Activated T-cell treated with anti-CD3 and anti-CD28 coated beads, Interleukin-2, amount 50 U/mL, for 48 hours (primary cell): ENCODE measurements at regions not wholly inside any gene's neighbourhood (a gene's known extent, or its start where the extent isn't known, plus 50 kb on each side); places are given as distances from the start of the nearest gene placed in this dataset.
"Not testable (repeated sequence)": the region's sequence is repeated elsewhere in the genome, so short reads cannot be mapped to it uniquely, and the experiment has no call there.

Experiments used
- DNase-seq, 2 experiments: peaks; one replicate each; pipeline ENCODE4 v3.0.0-alpha.2; 2020

DNA sequence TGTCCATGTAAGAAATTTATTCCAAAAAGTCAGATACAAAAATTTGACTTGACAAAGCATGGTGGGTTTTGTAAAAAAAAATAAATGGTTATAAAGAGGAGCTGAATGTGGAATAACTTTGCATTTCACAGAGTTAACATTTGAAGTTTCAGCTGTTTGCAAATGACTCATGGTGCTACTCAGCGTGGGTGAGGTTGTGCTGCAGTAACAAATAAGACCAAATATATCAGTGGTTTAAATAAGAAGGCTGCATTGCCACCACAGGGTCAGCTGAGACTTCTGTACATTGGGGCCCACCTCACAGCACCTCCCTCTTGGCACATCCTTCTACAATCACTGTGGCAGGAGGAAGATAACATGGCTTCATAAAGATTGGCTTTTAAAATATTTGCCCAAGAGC is 272.5 kb upstream of the SULF2 start:
- DNase-seq, result no peak

DNA sequence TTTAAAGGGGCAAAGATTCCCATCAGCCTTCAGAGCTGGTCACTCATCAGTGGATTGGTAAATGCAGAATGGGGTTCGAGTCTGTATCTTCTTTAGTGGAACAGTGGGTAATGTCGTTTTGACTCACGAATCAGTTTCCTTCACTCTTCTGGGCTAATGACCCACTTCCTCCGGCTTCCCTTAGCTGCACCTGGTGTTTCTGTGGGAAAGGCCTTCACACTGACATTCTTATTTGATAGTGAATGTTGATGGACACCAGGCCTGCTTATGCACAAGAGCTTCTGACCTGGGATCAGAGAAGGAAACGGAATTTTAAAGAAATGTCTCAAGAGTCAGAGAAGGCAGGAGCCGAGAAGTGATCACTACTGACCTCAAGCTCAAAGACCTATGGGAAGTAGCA is 272.0 kb upstream of the SULF2 start:
- no peak for DNase-seq

DNA sequence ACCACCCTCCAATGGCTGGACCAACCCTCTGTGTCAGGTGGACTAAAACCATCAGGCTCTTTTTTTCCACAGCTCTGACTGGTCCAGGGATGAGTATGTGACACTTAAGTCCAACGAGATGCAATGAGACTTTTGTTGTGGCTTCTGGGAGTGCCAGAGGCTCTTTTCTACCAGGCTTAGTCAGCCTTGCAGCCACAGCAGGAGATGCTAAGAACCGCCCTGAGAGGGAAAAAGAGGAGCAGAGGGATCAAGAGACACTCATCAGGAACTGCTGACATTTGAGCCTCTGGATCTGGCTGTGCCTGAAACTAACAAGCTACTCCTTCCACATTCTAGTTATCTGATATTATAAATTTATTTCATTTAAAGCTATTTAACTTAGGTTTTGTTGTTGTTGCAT is 270.9 kb upstream of the SULF2 start:
- DNase-seq, result no peak

DNA sequence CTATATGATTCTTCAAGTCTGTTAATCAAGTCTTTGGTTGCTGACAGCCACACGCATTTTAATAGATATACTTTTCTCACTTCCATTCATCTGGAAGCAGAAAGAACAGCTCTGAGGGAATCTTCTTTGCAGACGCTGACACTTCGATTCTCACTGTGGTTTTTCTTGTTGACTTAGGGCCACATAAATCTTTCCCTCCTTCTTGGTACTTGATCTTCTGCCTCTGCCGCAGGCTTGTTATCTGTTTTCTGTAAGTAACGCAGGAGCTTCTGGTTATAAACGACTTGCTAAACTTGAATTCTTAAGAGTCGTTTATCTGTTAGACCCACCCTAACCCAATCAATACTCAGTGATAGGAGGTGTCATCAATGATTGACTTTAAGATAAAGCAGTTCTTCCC is 268.8 kb upstream of the SULF2 start:
- DNase-seq, result no peak

DNA sequence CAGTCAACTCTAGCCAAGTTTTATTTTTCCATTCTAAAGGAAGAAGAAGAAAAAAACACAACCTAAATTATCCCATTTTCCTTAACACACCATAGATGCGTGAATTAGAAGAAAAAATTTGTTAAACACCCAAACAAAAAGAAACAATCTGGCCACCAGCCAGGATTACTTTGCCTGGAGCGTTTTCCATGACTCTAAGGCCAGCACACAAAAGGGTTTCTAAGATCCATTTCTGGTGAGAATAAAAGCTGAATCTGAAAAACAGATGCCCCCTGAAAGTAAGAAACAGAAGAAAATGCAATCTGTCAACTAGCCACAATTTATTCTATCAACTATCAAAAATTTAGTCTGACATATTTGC is 267.2 kb upstream of the SULF2 start:
- DNase-seq, result no peak

DNA sequence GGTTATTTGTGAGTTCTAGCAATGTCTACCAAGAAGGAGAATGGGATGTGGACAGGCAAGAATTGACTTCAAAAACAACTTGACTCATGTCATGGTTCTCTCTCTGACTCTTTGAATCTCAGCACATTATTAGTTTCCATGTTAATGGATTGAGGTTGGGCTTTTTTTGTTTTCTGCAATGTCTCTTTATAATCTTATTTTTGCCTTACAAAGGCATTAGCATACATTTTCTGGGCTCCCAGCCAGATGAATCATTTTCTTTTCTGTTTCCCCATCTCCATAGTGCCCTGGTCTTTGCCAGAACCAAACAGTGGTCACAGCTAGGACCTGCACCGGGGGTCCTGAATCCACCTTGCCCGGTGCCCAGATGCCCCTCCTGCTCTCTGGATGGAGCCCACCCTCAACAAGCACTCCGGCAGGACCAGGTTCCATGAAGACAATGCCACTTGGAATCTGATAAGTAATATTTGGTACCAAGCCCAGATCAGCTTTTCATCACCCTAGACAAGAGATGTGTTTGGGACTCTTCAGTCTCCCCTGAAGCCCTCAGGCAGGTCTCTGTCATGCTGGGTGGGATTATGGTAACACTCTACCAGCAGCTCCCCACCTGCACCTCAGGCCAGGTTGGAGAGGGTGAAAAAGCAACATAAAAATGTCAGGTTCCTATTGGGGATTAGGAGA is 266.7 kb upstream of the SULF2 start:
- no peak for DNase-seq

DNA sequence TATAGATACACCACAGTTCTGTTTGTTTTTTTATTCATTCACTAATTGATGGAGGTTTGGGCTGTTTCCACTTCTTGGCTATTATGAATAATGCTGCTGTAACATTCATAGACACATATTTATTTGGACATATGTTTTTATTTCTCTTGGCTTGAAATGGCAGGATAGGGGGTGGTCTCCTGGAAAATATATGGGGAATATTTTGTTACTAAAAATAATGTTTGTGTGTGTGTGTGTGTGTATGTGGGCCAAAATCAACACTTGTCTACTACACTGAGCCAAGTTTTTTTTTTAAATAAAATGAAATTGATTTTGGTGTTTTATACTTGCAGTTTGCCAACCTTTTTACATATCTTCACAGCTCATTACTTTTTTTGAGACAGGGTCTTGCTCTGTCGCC is 264.4 kb upstream of the SULF2 start:
- no peak for DNase-seq

DNA sequence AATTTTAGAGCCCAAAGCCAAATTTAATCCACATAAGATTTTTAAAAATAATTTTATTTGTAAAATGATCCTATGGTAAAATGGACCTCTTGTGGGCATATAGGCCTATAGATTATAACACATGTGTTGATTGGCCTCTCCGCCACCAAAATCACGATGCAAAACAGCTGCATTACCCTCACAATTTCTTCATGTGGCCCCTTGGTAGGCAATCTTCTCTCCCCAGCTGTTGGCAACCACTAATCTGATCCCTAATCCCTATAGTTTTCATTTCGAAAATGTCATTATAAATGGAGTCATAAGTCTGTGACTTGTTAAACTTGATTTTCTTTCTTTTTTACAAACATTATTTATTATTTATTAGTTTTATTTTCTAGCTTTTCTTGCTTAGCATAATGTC is 263.9 kb upstream of the SULF2 start:
- no peak for DNase-seq

DNA sequence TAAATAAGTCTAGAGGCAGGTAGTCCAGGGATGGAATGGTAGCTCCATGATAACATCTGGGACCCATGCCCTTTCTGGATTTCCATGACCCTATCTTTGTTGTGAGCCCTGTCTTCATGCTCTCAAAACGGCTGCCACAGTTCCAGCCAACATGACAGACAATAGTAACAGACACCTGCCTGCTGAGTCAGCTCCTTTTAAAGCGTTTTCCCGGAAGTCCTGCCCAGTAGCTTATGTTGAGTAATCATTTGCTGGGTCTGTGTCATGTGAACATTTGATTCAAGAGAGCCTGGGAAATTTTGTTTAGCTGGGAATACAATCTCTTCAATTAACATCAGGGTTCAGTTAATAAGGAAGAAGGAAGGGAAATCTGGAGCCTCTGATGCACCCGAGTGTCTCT is 262.2 kb upstream of the SULF2 start:
- no peak for DNase-seq

DNA sequence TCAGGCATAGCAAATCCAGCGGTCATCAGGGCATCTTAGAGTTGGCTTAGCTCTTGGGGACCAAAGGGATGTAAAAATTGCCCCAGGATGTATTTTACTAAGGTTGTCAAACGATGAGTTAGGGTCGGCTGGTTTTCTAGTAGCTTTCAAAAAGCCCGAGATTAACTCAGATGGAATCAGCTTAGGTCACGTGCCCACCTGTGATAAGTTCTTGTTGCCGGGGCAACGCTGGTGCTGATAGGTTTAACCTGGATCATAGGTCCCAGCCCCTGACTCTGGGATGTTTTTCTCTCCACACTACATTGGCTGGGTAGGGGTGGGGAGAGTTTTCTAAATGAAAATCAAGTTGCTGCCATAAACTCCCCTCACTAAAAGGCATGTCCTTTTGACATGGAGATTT is 257.3 kb upstream of the SULF2 start:
- DNase-seq, result no peak

DNA sequence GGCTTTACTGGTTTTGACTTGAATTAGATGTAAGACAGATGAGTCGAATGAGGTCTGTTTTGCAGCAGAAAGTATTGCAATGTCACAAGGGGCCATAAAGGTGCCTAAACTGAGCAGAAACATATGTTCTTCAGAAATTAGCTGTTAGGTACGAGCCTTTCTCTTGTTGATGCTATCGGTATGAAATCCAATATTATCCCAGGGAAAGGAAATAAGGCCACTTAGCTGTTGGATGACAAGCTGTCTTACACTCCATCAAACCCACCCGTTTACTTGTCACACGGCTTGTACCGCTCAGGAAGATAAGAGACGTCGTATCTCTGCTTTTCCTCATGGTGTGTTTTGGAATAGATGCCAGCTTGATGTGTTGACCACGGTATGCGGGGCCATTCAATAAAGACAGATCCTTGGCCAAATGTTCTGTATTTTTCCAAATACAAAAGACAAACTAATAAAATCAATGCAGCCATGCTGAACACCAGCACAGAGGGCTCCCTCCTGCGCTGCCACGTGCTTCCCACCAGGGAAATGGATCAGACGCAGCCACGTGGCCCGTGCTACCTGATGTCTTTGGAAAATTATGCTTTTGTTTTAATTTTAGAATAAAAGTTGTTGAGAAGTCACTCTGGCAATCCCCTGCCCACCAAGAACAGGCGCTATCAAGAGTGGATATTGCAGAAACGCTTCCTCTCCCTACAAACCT is 255.9 kb upstream of the SULF2 start:
- DNase-seq, result no peak

DNA sequence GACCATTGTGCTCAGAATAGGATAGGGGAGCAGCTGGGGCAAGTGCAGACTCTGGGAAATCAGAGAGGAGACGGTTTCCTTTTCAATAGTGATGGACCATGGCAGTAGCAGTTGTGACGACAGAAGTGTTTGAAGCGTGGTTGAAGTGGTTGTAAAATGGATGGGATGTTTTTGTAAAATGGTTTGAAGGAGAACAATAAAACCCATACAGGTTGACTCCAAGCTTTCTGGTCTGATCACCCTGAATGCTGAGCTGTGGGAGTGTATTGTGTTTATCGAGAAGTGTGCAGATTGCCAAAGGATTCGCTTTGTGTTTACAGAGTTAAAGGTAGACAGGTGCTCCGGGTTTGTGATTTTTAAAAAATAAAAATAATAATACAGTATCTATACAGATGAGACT is 255.2 kb upstream of the SULF2 start:
- no peak for DNase-seq

DNA sequence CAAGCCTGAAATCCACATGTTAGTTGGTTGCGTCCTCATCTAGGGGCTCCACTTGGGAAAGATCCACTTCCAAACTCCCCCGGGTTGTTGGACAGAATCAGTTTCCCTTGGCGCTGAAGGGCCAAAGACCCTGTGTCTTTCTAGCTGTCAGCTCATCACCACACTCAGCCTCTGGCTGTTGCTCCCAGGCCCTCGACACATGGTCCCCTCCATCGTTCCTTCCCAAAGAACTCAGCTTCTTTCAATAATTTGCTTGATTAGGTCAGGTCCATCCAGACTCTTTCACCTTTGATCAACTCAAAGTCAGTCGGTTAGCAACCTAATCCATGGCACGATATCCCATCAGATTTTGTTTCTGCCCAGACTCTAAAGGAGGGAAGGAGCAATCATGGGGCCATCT is 254.8 kb upstream of the SULF2 start:
- DNase-seq, result no peak

DNA sequence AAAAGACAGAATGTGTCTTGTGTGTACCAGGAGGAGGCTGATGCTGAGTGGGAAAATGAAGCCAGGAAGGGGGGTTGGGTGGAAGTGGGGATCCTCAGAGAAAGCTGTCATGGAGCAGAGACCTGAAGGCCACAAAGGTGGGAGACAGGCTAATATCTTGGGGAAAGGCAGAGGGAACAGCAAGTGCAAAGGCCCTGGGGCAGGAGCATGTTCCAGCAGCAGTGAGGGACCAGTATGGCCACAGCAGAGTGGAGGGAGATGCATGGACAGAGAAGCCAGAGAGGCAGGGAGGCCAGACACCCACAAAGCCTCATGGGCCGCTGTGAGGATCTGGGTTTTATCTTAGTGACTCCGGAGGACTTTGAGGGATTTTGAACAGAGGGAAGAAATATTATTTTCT is 254.2 kb upstream of the SULF2 start:
- DNase-seq, result no peak

DNA sequence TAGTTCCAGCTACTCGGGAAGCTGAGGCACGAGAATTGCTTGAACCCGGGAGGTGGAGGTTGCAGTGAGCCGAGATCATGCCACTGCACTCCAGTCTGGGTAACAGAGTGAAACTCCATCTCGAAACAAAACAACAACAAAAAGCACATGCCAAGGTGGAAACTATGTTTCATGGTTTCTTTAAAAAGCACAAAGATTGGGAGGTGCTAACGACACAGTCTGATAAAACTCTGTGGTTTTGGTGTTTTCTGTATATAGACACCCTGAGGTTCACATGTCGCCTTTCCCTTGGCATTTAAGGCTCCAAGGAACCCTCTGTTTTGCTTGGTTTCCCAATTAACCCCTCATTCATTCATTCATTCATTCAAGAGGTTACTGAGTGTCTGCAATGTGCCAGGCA is 253.4 kb upstream of the SULF2 start:
- no peak for DNase-seq

DNA sequence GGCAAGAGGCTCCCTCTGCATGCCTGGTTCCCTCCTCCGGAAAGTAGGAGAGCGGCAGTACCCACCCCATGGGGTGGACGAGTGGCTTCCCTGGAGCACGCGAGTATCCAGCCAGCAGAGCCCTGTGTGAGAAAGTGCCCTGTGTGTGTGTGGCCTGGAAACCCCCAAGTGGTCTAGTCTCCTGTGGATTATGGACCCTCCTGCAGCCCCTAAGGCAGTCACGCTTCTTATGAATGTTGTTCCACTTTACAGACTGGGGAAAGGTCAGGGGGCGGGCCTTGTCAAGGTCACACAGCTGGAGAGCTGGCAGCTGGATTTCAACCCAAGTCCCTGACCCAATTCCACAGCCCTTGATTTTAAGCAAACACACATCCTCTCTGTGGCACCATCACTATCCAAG is 252.5 kb upstream of the SULF2 start:
- DNase-seq, result not testable (repeated sequence)

DNA sequence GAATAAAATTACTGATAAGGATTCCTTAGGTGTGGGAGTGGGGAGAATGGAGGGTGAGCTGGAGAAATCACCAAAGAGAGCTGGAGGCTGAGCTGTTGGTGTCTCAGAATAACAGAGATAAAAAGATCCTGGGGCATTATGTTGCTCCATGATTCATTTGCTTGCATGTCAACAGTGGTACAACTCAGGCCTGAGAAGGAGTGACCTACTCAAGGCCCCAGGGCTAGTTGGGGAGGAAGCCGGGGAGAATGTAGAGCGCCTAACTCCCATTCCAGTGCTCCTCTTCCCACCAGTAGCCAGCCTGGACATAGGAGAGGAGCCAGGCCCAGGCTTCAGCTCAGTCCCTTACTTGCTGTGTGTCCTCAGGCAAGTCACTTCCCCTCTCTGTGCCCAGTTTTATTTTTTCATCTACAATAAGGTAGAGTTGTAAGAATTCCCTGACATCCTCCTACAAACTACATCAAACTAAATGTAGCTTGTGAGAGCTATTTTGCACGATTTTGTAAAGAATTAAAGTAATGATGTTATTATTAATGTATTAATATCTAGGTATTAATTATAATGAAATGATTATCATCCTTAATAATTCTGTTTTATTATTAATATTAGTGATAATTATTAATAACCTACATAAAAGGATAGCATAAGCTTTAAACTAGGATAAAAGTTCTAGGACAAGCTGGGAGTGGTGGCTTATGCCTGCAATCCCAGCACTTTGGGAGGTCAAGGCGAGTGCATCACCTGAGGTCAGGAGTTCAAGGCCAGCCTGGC is 250.9 kb upstream of the SULF2 start:
- DNase-seq, result no peak

DNA sequence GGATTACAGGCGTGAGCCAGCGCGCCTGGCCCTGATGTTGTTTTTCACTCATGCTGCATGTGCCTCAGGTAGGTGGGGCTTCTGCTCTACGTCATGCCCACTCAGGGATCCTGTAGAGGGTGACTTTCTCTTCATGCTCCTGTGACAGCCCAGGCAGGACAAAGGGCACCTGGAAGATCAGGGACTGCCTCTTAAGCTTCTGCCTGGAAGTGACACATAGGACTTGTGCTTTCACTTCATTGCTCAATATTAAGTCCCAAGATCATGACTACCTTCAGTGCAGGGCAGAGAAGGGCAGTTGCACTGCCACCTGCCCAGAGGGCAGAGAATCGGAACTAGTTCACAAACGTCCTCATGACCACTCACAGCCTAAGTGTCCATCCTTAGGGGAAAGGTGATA is 249.5 kb upstream of the SULF2 start:
- no peak for DNase-seq

DNA sequence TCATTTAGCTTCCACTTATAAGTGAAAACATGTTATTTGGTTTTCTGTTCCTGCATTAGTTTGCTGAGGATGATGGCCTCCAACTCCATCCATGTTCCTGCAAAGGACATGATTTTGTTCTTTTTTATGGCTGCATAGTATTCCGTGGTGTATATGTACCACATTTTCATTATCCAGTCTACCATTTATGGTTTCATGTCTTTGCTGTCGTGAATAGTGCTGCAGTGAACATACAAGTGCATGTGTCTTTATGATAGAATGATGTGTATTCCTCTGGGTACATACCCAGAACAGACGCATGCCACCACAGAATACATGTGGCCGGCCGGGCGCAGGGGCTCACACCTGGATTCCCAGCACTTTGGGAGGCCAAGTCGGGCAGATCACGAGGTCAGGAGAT is 247.7 kb upstream of the SULF2 start:
- not testable (repeated sequence) for DNase-seq

DNA sequence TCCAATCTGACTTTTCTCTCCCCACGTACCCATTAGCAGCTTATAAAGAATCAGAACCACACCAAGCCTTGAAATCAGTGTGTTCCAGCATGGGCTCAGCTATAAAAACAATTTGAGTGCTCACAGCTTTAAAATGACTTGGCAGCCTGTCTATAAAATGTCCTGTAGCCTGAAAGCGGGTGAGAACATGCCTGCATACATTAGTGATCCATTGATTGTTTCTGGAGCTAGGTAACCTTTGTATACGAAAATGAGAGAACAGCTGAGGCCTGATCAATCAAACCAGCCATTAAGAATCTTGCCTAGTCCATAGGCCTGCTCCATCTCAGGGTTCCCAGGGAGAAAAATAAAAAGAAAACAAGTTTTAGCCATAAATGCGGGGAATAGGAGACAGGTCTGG is 245.8 kb upstream of the SULF2 start:
- no peak for DNase-seq

DNA sequence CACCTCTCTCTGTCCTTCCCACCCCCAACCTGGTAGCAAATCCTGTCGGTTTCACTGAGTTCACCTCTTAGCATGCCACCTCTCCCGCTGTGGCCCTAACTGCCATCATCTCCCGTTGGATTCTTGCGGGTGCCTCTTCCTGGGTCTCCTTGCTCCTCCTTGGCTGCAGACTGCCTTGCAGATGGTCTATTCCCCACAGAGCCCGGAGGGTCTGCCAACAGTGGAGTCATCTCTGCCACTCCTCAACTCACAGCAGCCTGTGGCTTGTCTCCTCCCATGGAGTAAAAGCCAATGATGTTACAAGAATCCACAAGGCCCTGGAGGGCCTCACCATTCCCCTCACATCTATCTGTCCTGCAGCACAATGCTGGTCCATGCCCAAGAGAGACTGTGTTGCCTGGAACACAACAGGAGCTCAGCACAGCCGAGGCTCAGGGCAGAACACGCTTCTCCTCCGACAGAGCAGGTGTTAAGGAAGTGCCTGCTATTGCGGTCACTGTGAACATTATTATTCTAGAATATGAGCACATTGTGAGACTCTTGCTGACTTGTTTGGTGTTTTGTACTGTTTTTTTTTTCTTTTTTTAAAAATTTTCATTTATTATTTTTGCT is 241.8 kb upstream of the SULF2 start:
- no peak for DNase-seq

DNA sequence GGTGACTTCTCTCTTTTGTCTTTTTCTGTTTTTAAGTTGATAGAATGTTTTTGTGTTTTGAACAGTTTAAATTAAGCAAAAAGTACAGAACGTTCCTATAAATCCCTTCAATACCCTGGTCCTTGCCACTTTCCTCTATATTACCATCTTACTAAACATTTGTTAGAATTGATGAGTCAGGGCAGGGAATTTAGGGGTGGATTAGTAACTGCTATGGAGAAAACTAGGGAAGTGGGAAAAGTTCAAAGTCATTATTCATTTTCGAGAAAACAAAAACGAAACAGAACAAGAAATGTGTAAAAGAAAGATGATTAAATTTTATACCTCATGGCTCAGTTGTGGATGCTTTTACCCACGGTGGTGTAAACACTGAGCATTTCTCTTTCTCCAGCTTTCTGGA is 240.4 kb upstream of the SULF2 start:
- no peak for DNase-seq

DNA sequence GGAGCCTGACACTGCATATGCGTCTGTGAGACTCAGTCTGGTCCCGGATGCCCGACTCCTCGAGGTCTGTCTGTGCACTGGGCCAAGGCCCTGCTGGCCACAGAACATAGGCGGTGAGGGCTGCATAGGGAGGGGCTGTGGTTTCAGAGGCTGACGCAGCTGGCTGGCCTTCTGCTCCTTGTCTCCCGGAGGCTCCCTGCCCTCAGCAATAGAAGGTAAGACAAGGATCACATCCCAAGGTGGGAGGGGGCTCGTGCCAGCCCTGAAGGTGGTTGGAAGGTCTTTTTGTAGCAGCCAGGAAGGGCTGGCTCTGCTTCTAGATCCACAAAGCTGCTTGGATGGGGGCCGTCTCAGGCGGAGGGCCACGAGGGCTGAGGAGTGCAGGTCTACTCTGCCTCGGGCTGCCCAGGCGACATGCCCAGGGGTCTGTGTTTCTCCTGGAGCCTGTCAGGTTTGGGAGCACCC is 239.8 kb upstream of the SULF2 start:
- no peak for DNase-seq

DNA sequence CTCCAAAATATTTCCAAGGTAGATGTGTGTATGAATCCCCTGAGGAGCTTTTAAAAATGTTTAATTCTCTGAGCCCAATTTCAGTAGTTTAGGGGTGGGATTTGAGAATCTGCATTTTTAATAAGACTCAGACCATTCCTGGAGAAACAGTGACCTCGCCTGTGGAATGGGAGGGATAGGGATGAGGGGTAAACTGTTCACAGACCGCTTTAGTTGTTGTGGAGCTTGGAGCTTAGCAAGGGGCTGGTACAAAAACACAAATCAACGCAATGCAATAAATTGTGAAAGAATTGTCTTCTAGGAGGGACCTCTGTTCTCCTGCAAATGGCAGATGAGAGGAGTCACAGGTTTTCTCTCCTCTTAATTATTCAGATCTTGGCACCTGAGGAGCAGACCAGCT is 239.3 kb upstream of the SULF2 start:
- no peak for DNase-seq
